HG03045 (cell line): ENCODE measurements at regions not wholly inside any gene's neighbourhood (a gene's known extent, or its start where the extent isn't known, plus 50 kb on each side); places are given as distances from the start of the nearest gene placed in this dataset.
"Not testable (repeated sequence)": the region's sequence is repeated elsewhere in the genome, so short reads cannot be mapped to it uniquely, and the experiment has no call there.

ENCODE experiments used
- ATAC-seq: cut with Tn5 transposase; IDR thresholded peaks from one replicate; pipeline ENCODE4 v1.9.1; 2021; ENCODE audit warnings: mild to moderate bottlenecking, moderate library complexity; ENCODE audit not compliant: unreplicated experiment

- ATAC-seq = no peak
These were observed 711.1 kb upstream of the SEMA3D start for GRCh38 chr7:85897967-85898366.

DNA sequence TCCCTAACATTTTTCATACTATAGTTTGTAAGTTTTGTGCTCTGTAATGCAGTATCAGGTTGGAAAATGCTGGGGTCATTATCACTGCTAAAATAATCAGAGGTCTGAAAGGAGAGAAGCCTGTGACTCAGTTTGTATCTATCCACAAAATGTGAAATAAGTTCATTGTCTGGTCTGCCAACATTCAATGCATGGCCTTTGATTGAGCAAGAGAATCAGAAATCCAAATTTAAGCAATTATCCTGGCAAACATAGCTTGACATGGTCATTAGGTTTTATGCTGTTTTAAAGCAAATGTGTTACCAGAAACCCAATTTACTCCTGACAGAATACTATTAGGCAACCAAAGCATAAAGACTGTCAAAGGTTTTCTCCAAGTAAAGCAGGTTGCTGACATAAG is 709.7 kb upstream of the SEMA3D start:
- no peak for ATAC-seq

DNA sequence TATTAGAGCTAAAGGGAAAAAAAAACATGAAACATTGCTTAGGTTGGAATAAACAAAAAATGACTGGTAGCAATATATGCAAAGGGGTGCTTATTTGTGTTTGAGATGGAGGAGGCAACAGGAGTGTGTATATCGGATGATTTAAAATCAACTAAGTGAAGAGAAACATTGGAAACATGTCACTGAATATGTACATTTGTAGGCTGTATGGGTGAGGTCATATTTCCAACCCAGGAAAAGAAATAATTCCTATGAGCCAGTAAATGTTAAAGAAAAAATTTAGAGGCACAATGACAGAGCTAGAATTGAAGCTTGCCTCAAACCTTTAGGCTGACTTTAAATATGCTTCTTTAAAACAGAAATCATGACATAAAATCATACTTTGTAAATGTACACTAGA is 709.0 kb upstream of the SEMA3D start:
- no peak for ATAC-seq

- not testable (repeated sequence) for ATAC-seq
These were observed 705.0 kb upstream of the SEMA3D start for GRCh38 chr7:85891900-85892299.

- peak; percentile 47 for ATAC-seq
These were observed 703.5 kb upstream of the SEMA3D start for GRCh38 chr7:85890244-85890811.

- ATAC-seq = no peak
These were observed 700.3 kb upstream of the SEMA3D start for GRCh38 chr7:85887133-85887532.

GRCh38 chr7:85882335-85882734 is 695.5 kb upstream of the SEMA3D start:
- no peak for ATAC-seq

- no peak for ATAC-seq
These were observed 688.5 kb upstream of the SEMA3D start for GRCh38 chr7:85875398-85875797.

DNA sequence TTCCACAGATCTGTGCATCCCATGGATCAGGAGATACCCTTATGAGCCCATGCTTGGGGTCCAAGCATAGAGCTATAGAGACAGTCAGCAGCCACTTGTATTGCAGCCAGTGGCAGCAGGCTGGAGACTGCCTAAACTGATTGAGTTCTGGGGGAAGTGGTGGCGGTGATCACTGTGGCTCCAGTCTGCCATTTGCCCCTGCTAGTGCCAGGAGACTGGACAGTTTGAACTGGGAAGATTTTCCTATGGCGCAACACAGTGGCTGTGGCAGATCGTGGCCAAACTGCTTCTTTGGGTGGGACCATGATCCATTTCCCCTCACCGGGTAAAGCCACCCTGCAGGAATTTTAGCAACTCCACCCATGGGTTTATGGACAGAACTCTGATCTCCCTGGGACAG is 679.7 kb upstream of the SEMA3D start:
- no peak for ATAC-seq

DNA sequence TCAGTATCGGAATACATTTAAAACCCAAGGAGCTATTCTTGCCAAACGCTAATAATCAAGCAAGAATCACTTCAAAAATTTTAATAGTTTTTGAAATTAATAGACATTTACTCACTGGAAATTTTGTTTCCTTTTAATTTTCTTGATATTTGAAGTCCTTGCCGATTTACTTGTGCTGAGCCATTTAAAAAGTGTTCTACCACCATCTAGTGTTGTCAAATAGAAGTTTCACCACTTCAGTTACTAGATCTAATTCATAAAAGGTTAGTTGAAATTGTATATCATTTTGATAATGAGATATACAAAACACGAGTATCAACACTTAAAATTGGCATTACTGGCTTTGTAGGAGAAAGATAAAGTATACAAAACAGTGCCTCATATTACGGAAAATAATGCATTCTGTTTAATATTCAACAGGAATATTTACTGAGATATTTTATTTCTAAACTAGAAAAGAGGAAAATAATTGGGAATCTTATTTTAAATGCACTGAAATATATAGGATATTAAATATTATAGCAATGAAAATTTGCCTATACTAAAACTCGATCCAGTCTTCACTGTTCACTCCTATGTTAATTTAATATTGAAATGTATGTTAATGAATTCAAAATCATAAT is 664.8 kb upstream of the SEMA3D start:
- no peak for ATAC-seq

DNA sequence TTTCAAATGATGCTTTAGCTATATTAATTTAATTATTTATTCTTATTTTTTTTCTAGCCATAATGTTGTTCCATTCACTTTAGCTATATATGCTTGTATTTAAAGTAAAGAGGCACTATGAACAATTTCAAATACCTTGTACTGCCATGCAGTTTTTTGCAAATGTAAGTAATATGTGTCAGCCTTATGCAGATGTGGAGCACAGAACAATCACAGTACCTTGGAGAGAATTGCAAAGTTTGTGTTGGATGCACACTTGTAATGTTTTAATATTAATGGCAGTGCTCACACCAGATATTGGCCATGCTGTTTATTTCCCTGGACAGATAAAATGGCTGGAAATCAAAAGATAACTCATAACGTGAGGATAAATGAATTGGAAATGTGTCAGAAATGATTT is 663.5 kb upstream of the SEMA3D start:
- no peak for ATAC-seq

GRCh38 chr7:85840554-85840953 is 653.7 kb upstream of the SEMA3D start:
- no peak for ATAC-seq

DNA sequence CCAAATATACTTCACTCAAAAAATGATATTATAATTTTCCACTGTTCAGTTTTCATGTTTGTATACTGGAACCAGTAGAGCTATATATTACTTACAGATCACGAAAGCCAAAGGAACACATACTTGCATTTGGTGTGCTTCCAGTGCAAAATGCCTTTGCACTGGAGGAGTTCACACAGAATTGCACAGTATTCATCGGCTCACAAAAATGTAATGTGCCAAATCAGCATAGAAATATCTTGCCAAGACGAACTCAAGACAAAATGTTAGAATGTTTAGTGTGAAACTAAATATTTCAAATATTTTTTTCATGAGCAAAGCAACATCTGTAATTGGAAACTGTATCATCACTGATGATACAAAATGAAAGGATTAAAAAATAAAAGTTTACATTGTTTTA is 646.2 kb upstream of the SEMA3D start:
- no peak for ATAC-seq

DNA sequence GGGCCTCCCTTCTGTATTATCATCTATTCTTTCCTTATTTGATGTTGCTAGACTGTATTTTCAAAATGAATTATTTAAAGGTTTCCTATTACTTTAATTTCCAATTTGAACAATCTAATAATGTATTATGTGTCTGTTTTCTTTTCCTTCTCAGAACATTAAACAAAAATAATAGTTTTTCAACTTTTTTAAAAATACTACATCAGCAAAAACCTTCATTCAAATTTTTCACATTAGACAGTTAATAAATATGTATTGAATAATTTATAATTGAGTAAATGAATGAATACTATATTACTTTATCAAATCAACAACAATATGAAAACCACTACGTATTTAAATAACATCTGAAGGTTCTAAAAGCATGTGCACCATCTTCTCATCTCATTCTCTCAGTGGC is 644.1 kb upstream of the SEMA3D start:
- ATAC-seq = no peak

DNA sequence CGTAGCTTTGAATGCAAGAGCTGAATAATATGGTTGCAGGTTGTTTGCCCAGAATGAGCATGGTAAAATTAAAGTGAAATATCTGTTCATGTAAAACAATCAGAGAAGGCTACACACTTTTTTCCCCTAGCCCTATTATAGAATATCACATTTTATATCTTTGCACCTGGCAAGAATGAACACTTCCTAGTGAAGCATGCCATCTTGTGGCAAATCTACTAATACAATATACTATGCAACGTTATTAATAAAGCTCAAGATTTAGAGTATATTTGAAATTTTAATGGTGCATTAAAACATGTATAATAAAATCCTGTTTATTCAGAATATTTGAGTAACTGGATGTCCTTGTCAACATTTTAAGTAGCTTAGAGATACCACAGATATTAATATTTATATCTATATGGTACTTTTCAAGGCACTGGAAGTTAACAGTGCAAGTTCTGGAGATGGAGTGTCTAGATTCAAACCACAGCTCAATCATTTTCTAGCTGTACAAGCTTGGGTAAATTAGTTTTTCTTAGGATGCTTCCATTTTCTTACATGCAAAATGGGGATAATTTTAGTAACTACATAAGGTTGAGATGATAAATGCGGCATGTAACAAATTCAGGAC is 643.1 kb upstream of the SEMA3D start:
- ATAC-seq = no peak

DNA sequence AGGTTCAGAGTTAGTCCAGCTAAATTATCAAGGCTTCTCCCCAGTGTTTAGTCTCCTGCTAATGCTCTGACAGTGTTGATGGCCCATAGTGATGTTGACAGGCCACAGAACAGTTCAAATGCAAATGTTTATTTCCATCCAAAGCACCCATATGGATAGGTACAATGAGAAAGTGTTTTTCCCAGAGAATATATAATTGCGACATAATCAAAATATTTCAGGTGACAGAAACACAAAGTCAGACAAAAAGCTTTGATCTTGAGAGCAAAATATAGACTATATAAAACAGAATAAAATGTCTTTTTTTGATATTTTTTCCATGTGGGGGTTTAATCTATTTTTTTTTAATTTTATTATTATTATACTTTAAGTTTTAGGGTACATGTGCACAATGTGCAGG is 642.3 kb upstream of the SEMA3D start:
- ATAC-seq = no peak

DNA sequence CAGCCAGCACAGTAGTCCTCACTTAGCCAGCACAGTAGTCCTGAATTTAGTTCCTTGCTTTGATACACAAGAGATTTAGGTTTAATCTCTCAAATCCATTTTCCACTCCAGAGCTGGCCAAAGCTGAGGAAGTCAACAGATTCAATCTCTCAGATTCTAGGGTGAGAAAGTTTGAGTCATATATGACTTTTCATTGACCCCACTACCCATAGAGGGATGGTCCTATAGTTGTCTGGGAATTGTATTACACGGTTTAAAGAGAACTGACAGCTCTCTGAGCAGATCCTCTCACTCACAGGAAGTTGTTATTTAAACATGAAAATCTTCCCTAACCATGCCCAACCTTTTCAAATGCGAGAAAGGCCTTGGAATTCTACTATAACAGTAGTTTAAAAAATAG is 641.8 kb upstream of the SEMA3D start:
- no peak for ATAC-seq

- ATAC-seq = no peak
These were observed 636.7 kb upstream of the SEMA3D start for GRCh38 chr7:85823396-85824080.

DNA sequence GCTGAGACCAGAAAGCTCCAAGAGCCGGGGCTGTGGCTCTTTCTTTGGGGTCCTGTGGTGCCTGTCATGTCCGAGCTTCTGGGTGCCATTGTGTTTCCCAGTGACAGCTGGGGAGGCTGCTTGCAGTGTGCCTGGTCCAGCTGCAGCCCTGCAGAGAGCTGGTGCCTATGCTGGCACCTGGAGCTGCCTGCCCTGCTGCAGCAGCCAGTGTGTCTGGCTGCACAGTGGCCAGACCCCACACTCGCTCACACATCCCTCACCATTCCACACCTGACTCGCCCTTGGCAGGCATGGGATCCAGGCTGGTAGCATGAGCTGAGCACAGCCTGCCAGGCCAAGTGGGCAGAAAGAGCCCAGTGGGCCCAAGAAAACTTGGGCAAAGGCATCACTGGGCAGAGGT is 635.1 kb upstream of the SEMA3D start:
- ATAC-seq = no peak

GRCh38 chr7:85820702-85821443 is 634.0 kb upstream of the SEMA3D start:
- ATAC-seq = no peak

GRCh38 chr7:85815526-85815925 is 628.7 kb upstream of the SEMA3D start:
- no peak for ATAC-seq
